C1 segment of cervical spinal cord (tissue), 14 donors: ENCODE measurements at regions not wholly inside any gene's neighbourhood (a gene's known extent, or its start where the extent isn't known, plus 50 kb on each side); places are given as distances from the start of the nearest gene placed in this dataset.
A peak's percentile ranks its signal among the peaks of the same experiment; 100 is the strongest.

Experiments
- DNase-seq, 14 donors: peaks; one replicate each; lab custom pipeline; 2025; lab: John Stamatoyannopoulos, UW

GRCh38 chr13:80132741-80133601 lies 208.0 kb downstream of the SPRY2 start:
- DNase-seq = peak in 12 of 14 donors; percentile 20 to 83 (median 74)

GRCh38 chr13:80131204-80131603 lies 209.7 kb downstream of the SPRY2 start:
- DNase-seq = peak in 12 of 14 donors; percentile 3 to 74 (median 52)

GRCh38 chr13:80126389-80127068 lies 214.4 kb downstream of the SPRY2 start:
- no peak for DNase-seq

DNA sequence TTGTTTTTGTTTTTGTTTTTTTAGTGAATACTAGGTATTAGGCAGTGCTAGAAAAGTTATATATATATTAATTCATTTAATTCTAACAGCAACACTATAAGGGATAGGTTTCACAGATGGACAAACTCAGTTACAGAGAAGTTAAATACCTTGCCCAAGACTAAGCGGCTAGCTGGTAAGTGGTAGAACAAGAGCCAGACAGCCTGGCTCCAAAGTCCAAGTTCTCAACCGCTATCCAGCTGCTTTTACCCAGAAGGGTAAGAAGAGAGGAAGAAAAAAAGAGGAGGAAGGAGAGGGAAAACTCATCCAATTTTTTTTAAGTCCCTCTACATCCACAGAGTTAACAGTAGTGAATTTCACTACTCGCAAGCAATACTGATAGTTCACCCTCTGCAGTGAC lies 217.0 kb downstream of the SPRY2 start:
- DNase-seq = no peak

DNA sequence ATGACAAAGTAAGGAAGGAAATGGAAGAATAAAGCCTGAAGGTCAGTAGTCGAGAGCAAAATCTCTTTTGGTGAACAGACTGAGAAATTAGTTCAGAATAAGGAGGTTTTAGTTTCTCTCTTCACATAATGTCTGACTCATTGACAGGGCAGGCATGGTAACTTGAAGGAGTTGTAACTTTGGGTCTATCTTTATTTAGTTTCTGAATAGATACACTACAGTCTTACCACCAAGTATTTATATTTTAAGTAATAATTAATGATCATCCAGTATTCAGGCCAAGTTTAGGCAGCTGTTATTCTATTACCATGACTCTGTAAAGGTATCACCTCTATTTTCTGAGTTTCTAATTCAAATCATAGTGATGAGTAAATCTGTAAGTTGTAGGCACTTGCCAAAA lies 219.9 kb downstream of the SPRY2 start:
- DNase-seq = no peak

- peak in 1 of 14 donors; percentile 65 for DNase-seq
Measured at GRCh38 chr13:80118506-80118905, 222.4 kb downstream of the SPRY2 start.

DNA sequence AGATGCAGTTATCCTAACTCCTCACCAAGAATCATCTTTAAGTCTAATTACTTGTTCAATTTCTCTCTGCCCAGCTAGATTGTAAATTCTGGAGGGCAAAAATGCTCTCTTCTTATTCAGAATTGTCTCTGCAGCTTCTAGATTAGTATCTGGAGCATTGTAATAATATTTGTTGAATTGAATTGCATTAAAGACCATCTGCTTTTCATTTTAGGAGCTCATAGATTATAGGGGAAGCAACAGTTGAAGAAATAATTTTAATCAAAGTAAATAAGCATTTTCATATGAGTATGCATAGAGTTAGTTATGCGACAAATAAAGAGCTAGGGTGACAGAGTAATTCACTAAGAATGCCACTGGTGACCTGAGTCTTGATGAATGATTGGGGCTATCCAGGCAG lies 222.8 kb downstream of the SPRY2 start:
- DNase-seq = no peak

- no peak for DNase-seq
Measured at GRCh38 chr13:80117515-80117914, 223.4 kb downstream of the SPRY2 start.

DNA sequence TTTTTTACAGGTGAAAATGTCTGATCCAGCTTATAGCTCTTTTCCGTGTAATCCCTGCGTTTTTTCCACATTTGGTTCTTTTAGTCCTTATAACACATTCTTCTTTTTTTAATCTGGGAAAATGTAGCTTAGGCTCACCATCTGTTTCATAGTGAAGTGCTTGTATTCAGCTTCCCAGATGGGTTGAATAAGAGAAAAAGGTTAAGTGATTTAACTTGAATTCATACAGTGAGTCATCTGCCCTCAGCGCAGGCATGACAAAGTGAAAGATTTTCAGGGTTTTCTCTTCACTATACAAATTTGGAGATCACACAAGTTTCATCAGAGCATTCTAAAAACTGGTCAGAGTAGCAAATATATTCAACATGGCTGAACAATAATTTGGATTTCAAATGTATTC lies 224.8 kb downstream of the SPRY2 start:
- peak in 1 of 14 donors; percentile 53 for DNase-seq

GRCh38 chr13:80115616-80116015 lies 225.3 kb downstream of the SPRY2 start:
- DNase-seq = no peak

GRCh38 chr13:80113714-80114454 lies 227.0 kb downstream of the SPRY2 start:
- DNase-seq = no peak

DNA sequence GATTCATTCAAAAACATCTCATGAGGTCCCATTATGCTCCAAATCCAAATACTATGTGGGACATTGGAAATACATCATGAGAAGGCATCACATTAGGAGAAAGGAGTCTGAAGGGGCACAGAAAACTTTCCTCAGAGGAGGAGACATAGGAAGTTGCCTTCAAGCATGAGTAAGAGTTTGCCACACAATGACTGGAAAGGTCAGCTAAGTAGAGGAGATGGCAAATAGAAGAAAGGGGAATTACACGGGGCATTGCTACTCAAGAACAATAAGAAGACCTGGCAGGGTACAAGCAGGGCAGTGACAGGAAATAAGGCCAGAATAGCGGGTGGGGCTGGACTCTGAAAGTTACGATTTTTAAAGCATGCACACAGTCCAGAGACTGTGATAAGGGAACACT lies 231.6 kb downstream of the SPRY2 start:
- no peak for DNase-seq

GRCh38 chr13:80105350-80105749 lies 235.6 kb downstream of the SPRY2 start:
- no peak for DNase-seq

DNA sequence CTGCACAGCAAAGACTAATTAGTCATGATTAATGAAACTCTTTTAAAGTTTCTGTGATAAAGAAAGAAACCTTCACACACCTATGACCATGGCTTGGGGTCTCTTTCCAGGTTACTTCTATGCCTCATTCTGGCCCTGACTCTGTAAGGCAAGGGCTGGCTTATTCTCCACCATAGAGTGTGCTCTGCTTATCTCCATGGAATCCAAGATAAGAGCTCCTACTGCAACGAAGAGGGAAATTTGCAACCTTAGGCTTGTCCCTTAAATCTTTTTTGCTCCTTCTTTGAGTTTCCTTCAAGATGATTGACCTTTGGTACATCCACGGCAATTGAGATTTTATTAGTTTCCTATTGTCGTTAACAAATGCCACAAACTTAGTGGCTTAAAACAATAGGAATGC lies 239.9 kb downstream of the SPRY2 start:
- no peak for DNase-seq

GRCh38 chr13:80100636-80101035 lies 240.3 kb downstream of the SPRY2 start:
- DNase-seq = no peak

- DNase-seq = no peak
Measured at GRCh38 chr13:80097561-80097960, 243.4 kb downstream of the SPRY2 start.

DNA sequence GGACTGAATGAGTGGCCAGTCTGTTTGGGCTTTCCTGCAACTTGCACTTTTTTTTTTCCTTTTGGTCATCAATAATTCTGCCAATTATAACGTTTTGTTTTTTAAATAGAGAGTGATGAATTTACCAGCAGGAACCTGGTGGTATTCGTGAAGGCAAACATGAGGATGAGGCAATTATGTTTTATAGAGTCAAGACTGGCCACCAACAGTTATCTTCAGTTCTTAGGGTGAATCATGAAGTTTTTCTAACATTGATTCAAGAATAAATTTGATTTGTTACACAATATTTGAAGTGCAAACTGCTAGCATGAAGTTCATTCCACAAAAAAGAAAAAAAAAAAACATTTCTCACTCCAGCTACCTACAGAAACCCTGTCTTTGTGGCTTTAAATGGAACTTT lies 244.5 kb downstream of the SPRY2 start:
- no peak for DNase-seq

DNA sequence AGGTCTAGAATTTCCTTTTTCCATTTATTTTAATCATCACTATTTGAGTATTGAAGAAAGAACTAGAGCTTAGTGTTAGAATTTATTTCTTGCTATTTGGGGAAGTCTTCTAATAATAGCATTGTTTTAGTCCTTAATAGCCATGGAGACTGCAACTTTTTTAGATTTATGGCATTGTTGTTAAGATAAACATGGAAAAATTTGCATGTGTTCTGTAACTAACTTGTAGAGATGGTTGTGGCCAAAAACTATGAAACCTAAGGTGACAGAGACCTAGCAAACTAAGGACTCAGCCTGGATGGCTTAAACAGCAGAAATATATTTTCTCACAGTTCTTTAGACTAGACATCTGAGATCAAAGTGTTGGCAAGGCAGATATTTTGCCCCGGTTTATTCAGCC lies 246.4 kb downstream of the SPRY2 start:
- DNase-seq = no peak

DNA sequence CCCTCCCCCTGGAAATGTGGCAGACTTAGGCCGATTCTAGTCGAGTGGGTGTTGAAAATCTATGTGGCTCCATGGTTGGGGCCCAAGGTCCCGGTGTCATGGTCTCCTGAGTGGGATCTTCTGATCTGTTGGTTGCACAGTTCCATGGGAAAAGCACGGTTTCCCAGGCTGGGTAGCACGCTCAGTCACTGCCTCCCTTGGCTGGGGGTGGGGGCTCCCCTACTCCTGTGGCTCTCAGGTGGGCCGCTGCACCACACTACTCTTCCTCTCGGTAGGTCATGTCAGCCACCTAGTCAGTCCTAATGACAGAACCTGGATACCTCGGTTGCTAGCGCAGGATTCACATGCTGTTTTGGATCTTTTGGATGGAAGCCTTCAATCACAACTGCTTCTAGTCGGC lies 247.0 kb downstream of the SPRY2 start:
- no peak for DNase-seq

- DNase-seq = no peak
Measured at GRCh38 chr13:80086304-80086721, 254.6 kb downstream of the SPRY2 start.

- DNase-seq = peak in 1 of 14 donors; percentile 85
Measured at GRCh38 chr13:80083853-80084676, 256.9 kb downstream of the SPRY2 start.
